Fibroblast of pulmonary artery (primary cell): ENCODE measurements at regions not wholly inside any gene's neighbourhood (a gene's known extent, or its start where the extent isn't known, plus 50 kb on each side); places are given as distances from the start of the nearest gene placed in this dataset.

Source experiments
- DNase-seq: peaks from one replicate; pipeline ENCODE4 v3.0.0-alpha.2; 2010; ENCODE audit warnings: low read depth
- H3K4me3 ChIP-seq: replicated peaks from 2 replicates; pipeline ENCODE4 v1.5.1; 2011; ENCODE audit warnings: low read depth, mild to moderate bottlenecking, control low read depth, low read length, moderate library complexity
- CTCF ChIP-seq: IDR thresholded peaks from 2 replicates; pipeline ENCODE4 v1.5.1; 2011; ENCODE audit warnings: mild to moderate bottlenecking, control low read depth, low read length, inconsistent platforms; ENCODE audit errors: missing control alignments

GRCh38 chr3:18238332-18238731 is 186.8 kb downstream of the SATB1 start:
- no peak overlapping the region for H3K4me3 ChIP-seq
- no peak for TF ChIP-seq CTCF
- no peak for DNase-seq

GRCh38 chr3:18237251-18238005 is 187.7 kb downstream of the SATB1 start:
- TF ChIP-seq CTCF, result no peak
- H3K4me3 ChIP-seq, result no peak overlapping the region
- DNase-seq, result peak; percentile 38

- no peak overlapping the region for H3K4me3 ChIP-seq
- TF ChIP-seq CTCF, result no peak
- DNase-seq, result no peak
These were observed 188.4 kb downstream of the SATB1 start for GRCh38 chr3:18236726-18237125.

GRCh38 chr3:18234717-18235335 is 190.3 kb downstream of the SATB1 start:
- DNase-seq, result no peak
- TF ChIP-seq CTCF, result no peak
- H3K4me3 ChIP-seq, result no peak overlapping the region

GRCh38 chr3:18233987-18234716 is 191.0 kb downstream of the SATB1 start:
- no peak for DNase-seq
- H3K4me3 ChIP-seq, result no peak overlapping the region
- no peak for TF ChIP-seq CTCF

- no peak overlapping the region for H3K4me3 ChIP-seq
- DNase-seq, result no peak
- no peak for TF ChIP-seq CTCF
These were observed 192.8 kb downstream of the SATB1 start for GRCh38 chr3:18232317-18232716.
